ENCODE measurements at regions not wholly inside any gene's neighbourhood (a gene's known extent, or its start where the extent isn't known, plus 50 kb on each side); places are given as distances from the start of the nearest gene placed in this dataset.
"Not testable (repeated sequence)": the region's sequence is repeated elsewhere in the genome, so short reads cannot be mapped to it uniquely, and the experiment has no call there.

GRCh38 chr1:56257726-56258125 is 321.6 kb downstream of the PLPP3 start:
- DNase-seq = no peak

- DNase-seq = no peak
These were observed 323.0 kb downstream of the PLPP3 start for GRCh38 chr1:56256153-56257000.

GRCh38 chr1:56255516-56256152 is 323.7 kb downstream of the PLPP3 start:
- DNase-seq = no peak

- DNase-seq = no peak
These were observed 325.2 kb downstream of the PLPP3 start for GRCh38 chr1:56254130-56254529.

- no peak for DNase-seq
These were observed 328.6 kb downstream of the PLPP3 start for GRCh38 chr1:56250809-56251208.

GRCh38 chr1:56249234-56249633 is 330.1 kb downstream of the PLPP3 start:
- DNase-seq = peak; percentile 2 to 16

GRCh38 chr1:56248138-56248537 is 331.2 kb downstream of the PLPP3 start:
- no peak for DNase-seq

- DNase-seq = not testable (repeated sequence)
These were observed 332.6 kb downstream of the PLPP3 start for GRCh38 chr1:56246726-56247125.

- no peak for DNase-seq
These were observed 339.0 kb downstream of the PLPP3 start for GRCh38 chr1:56240400-56240799.

GRCh38 chr1:56237491-56238064 is 341.8 kb downstream of the PLPP3 start:
- DNase-seq = no peak

- no peak for DNase-seq
These were observed 342.7 kb downstream of the PLPP3 start for GRCh38 chr1:56236688-56237087.

GRCh38 chr1:56235909-56236510 is 343.4 kb downstream of the PLPP3 start:
- no peak for DNase-seq

- DNase-seq = no peak
These were observed 350.2 kb downstream of the PLPP3 start for GRCh38 chr1:56229186-56229585.

- no peak for DNase-seq
These were observed 351.5 kb downstream of the PLPP3 start for GRCh38 chr1:56227886-56228285.

GRCh38 chr1:56227401-56227800 is 352.0 kb downstream of the PLPP3 start:
- DNase-seq = no peak

GRCh38 chr1:56225964-56226815 is 353.2 kb downstream of the PLPP3 start:
- no peak for DNase-seq

- no peak for DNase-seq
These were observed 355.4 kb downstream of the PLPP3 start for GRCh38 chr1:56223968-56224367.

GRCh38 chr1:56222914-56223540 is 356.3 kb downstream of the PLPP3 start:
- no peak for DNase-seq

- no peak for DNase-seq
These were observed 359.3 kb downstream of the PLPP3 start for GRCh38 chr1:56220021-56220420.

GRCh38 chr1:56218023-56218422 is 361.3 kb downstream of the PLPP3 start:
- no peak for DNase-seq

- no peak for DNase-seq
These were observed 363.1 kb downstream of the PLPP3 start for GRCh38 chr1:56216218-56216617.

- DNase-seq = no peak
These were observed 363.6 kb downstream of the PLPP3 start for GRCh38 chr1:56215771-56216170.
